ENCODE measurements at regions not wholly inside any gene's neighbourhood (a gene's known extent, or its start where the extent isn't known, plus 50 kb on each side); places are given as distances from the start of the nearest gene placed in this dataset.
"Not testable (repeated sequence)": the region's sequence is repeated elsewhere in the genome, so short reads cannot be mapped to it uniquely, and the experiment has no call there.

DNA sequence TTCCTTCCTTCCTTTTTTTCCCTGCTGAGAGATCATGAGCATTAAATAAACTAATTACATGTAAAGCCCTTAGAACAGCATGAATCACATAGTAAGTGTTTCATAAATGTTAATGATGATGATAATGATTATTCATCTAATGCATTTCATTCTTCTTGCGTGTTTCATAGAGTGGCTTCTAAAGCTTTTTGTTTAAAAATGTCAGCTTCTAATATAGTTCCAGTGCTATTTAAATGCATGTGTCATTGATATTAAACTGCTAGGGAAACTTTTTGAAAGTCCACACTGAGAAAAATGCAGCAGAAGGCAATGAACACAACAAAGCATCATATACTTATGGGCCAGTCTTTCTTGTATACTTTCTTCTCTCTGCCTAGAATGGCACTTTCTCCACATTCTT, 894.8 kb downstream of the REEP3 start:
- DNase-seq (ENCODE audit: low spot score) = no peak

GRCh38 chr10:64419461-64419860, 898.3 kb downstream of the REEP3 start:
- no peak for DNase-seq (ENCODE audit: low spot score)

- no peak for DNase-seq (ENCODE audit: low spot score)
Observed at GRCh38 chr10:64426745-64427144, 905.5 kb downstream of the REEP3 start.

DNA sequence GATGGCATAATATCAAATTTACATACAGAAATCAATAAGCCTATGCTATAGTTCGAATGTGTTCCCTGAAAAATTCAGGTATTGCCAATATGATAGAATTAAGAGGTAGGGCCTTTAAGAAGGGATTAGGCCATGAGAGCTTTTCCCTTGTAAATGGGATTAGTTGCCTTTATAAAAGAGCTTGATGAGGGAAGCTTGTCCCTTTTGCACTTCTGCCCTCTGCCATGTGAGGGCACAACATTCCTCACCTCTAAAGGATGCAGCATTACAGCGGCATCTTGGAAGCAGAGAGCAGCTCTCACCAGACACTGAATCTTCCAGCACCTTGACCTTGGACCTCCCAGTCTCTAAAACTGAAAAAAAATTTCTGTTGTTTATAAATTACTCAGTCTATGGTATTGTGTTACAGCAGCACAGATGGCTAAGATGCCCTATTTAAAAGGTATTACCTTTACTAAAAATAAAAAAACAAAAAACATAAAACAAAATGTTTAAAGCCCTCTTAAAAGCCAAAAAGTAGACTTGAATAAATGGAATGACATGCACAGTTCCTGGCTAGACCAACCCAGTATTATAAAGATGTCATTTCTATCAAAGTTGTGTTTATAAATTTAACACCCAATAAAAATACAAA, 909.6 kb downstream of the REEP3 start:
- DNase-seq (ENCODE audit: low spot score) = no peak

DNA sequence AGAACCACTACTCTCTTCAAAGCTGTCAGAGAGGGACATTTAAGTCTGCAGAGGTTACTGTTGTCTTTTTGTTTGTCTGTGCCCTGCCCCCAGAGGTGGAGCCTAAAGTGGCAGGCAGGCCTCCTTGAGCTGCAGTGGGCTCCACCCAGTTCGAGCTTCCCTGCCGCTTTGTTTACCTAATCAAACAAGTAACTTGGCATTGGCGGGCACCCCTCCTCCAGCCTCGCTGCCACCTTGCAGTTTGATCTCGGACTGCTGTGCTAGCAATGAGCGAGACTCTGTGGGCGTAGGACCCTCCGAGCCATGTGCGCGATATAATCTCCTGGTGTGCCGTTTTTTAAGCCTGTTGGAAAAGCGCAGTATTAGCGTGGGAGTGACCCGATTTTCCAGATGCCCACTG, 920.7 kb downstream of the REEP3 start:
- DNase-seq (ENCODE audit: low spot score) = not testable (repeated sequence)

DNA sequence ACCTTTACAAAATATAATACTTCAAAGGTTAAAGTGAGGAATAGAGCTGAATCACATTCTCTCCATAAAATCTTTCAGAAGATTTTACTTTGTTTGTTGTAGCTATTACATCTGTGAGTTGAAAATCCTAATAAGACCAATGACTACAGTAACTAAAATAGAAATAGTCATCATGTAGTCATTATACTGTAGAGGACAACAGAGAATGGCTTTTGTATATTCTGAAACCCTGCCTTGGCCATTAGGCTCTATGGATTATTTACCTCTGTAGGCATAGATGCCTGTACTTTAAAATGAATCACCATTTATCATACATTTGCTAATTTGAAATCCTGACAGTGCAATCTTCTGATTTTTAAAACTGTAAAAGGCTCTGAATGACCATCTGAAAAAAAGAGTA, 923.0 kb downstream of the REEP3 start:
- no peak for DNase-seq (ENCODE audit: low spot score)

DNA sequence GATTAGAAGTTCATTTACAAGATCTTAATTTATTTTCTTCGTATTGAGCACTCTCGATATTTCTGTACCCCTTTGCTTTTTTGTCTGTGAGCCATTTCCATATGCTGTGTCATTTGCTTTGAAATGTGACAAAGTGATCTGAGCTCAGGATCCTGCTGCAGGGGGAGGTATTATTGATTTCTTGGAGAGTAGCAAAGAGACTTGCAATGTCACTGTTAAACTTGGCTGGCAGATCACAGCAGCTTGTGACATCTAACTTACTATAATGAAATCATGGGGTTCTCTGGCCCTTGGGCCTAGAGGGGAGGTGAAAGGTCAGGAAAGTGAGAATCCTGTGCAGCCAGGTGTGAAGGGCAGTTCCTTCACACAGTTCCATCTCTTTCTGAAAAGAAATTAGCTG, 923.4 kb downstream of the REEP3 start:
- DNase-seq (ENCODE audit: low spot score) = no peak

DNA sequence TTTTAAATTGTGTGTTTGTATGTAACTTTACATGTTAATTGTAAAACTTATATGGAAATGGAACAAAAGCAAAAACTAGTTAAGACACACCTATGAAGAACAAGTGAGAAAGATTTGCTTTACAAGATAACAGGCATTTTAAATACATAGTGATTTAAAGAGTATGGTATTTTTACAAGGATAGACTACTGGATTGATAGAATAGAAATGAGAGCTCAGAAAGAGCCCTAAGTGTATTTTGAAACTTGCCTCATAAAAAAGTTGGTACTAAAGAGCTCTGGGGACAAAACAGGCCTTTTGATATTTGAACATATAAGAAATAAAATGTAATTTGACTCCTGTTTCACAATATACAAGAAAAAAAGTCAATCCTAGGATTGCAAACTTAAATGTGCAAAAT, 928.4 kb downstream of the REEP3 start:
- no peak for DNase-seq (ENCODE audit: low spot score)

DNA sequence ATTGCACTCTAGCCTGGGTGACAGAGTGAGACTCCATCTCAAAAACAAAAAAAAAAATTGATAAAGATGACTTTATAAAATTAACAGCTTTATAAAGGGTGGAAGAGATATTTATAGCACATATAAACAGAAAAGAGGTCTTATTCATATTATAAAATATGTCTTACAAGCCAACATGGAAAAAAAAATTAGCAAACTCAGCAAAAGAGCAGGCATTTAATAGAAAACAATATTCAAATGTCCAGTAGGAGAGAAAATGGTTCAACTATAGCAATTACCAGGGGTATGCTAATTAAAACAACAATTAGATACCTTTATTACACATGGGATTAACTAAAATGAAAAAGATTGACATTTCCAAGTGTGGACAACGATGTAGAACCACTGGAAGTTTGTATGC, 929.1 kb downstream of the REEP3 start:
- DNase-seq (ENCODE audit: low spot score) = no peak

GRCh38 chr10:64454962-64455361, 933.8 kb downstream of the REEP3 start:
- no peak for DNase-seq (ENCODE audit: low spot score)

DNA sequence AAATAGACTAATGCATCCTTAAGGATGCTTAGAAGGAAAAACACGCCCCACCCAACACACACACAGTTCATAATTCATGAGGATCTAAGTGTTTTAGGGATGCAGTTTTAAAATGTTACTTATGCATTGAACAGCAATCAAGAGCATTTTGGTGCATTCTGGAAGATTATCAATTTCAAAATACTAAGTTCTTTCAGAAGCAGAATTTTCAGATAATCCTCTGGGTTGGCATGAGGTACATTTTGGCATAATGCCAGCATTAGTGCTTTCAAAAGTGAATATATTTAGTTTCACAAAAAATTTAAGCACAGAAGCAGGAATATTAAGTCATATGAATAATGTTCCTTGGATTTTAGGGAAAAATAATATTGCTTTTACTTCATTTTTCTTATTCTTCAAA, 937.1 kb downstream of the REEP3 start:
- no peak for DNase-seq (ENCODE audit: low spot score)

- DNase-seq (ENCODE audit: low spot score) = no peak
Observed at GRCh38 chr10:64463406-64463805, 942.2 kb downstream of the REEP3 start.

- no peak for DNase-seq (ENCODE audit: low spot score)
Observed at GRCh38 chr10:64465653-64466052, 944.5 kb downstream of the REEP3 start.

DNA sequence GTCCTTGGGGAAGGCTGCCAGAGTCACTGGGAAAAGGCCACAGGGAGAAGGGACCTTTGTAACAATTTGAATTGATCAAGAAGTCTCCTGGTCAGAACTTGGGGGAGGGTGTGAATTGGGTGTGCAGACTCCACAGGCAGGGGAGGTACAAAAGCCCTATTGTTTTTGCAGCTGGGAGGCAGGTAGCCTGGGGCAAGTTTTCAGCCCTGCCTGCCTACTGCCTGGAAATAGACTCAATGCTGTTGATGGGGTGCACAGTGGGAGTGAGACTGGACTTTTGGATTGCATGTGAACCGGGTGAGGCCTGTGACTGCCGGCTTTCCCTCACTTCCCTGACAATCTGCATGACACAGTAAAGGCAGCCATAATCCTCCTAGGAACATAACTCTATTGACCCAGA, 947.0 kb downstream of the REEP3 start:
- no peak for DNase-seq (ENCODE audit: low spot score)

DNA sequence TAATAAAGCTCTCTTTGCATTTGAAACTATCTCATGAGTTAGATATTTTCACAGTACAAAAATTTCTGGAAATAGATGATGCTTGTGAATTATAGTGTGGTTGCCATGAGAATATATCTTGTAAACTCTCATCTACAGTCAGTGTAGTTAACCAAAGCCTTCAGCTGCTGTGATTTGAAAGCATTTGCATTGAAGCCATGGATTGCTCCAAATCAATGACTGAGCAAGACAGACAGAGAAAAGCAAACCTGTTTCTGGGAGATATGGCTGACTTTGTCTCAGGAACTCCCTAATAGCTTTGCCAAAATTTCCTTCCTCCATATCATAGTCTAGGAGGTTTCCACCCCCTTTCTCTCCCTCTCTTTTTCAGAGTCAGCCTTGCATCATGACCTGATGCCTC, 955.3 kb downstream of the REEP3 start:
- no peak for DNase-seq (ENCODE audit: low spot score)

GRCh38 chr10:64477791-64478190, 956.6 kb downstream of the REEP3 start:
- DNase-seq (ENCODE audit: low spot score) = no peak

DNA sequence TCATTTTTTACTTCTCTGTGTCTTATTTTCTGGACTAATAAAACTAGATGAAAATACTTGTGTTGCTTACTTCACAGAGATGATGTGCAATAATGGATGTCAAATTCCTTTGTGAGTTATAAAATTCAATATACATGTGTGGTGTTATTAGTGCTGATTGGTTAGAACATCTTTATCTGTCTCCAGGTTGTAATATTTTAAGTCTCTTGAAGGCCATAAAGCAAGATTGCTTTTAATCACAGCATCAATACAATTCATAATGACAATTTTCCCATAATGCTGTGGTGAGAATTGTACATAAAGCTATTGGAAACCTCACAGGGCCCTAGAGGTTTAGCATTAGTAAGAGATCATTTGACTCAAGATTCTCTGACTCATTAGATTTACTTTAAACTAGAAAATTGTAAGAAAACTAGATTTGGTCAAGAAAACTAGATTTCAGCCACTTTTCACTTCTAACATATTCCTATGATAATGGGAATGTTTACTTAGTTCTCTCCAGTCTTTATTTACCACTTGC, 963.7 kb downstream of the REEP3 start:
- no peak for DNase-seq (ENCODE audit: low spot score)

GRCh38 chr10:64486149-64486548, 964.9 kb downstream of the REEP3 start:
- DNase-seq (ENCODE audit: low spot score) = no peak

DNA sequence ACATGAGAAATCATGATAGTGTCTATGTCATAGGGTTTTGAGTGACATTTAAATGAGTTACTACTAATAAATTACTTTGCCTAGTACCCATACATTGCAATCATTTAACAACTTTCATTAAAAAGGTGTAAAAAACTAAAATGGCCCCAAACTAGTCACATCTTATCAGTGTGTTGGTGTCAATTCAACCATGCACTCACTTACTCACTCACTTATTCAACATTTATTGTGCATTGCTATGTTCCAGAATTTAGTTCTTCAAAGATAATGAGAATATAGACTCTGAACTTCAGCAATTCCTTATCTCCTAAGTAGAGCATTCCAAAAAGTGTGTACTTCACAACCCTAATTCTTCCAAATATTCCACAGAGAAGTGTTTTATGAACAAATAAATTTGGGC, 965.7 kb downstream of the REEP3 start:
- DNase-seq (ENCODE audit: low spot score) = no peak

DNA sequence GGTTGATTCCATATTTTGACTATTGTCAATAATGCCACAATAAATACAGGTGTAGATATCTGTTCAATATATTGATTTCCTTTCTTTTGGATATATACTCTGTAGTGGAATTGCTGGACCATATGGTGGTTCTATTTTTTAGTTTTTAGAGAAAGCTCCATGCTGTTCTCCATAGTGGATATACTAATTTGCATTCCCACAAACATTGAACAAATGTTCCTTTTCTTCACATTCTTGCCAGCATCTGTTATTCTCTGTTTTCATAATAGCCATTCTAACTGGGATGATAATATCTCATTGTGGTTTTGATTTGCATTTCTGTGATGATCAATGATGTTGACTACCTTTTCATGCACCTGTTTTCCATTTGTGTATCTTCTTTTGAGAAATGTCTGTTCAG, 973.7 kb downstream of the REEP3 start:
- DNase-seq (ENCODE audit: low spot score) = no peak

GRCh38 chr10:64497306-64497705, 976.1 kb downstream of the REEP3 start:
- no peak for DNase-seq (ENCODE audit: low spot score)

GRCh38 chr10:64501807-64502206, 980.6 kb downstream of the REEP3 start:
- DNase-seq (ENCODE audit: low spot score) = no peak

DNA sequence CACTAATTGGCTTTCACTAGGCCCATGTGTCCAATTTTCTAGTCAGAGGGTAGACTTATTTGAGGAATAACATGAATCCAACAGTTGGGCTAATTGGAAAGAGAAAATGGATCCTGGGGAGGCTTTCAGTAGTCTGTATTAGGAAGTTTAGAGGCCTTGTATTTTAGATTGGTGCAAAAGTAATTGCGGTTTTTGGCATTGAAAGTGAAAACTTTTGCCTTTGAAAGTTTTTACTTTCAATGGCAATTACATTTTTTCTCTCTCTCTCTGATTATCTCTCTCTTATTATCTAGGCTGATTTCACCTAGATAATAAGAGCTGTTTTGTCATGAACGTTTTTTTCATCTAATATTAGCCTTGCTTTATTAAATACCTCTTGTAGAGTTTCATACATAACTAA, 981.7 kb downstream of the REEP3 start:
- DNase-seq (ENCODE audit: low spot score) = no peak

GRCh38 chr10:64503429-64503828, 982.2 kb downstream of the REEP3 start:
- DNase-seq (ENCODE audit: low spot score) = no peak

GRCh38 chr10:64505501-64505900, 984.3 kb downstream of the REEP3 start:
- DNase-seq (ENCODE audit: low spot score) = no peak
